MV-4-11 (cell line): ENCODE measurements at regions not wholly inside any gene's neighbourhood (a gene's known extent, or its start where the extent isn't known, plus 50 kb on each side); places are given as distances from the start of the nearest gene placed in this dataset.

Experiments
- DNase-seq: peaks from one replicate; lab custom pipeline; 2025; lab: John Stamatoyannopoulos, UW

DNA sequence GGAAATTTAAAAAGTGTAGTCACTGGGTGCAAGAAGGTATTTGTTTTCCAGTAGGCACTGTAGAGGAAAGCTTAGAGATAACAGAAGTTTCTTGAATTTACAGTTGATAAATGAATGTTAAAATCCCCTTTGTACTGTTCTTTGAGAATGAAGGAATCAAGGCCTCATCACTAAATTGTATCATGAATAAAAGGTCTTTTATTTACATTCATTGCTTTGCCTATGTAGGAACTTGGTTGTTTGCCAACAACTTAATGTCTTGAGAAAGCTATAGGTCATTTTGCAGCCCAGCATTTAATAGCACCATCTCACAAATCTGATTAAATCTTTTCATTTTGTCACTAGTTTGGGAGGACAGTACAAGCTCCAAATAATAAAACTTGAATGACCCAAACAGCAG, 213.9 kb upstream of the ITGA4 start:
- no peak for DNase-seq

DNA sequence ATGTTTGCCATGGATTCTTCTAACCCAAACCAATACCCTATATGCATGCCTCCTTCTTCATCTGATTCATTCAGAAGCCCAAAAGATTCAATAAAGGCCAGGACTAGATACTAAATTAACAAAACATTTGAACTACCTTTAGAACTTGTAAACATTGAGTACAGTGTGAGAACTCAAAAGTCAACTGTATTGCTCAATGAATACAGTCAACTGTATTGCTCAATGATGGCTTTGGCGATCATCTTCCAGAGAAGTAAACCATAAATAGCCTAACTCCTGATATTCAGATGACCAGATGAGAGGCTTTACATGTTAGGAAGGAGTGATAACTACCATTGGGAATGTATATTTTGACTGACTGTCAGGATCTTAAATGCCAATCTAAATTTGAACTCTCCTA, 206.5 kb upstream of the ITGA4 start:
- peak; percentile 57 for DNase-seq

DNA sequence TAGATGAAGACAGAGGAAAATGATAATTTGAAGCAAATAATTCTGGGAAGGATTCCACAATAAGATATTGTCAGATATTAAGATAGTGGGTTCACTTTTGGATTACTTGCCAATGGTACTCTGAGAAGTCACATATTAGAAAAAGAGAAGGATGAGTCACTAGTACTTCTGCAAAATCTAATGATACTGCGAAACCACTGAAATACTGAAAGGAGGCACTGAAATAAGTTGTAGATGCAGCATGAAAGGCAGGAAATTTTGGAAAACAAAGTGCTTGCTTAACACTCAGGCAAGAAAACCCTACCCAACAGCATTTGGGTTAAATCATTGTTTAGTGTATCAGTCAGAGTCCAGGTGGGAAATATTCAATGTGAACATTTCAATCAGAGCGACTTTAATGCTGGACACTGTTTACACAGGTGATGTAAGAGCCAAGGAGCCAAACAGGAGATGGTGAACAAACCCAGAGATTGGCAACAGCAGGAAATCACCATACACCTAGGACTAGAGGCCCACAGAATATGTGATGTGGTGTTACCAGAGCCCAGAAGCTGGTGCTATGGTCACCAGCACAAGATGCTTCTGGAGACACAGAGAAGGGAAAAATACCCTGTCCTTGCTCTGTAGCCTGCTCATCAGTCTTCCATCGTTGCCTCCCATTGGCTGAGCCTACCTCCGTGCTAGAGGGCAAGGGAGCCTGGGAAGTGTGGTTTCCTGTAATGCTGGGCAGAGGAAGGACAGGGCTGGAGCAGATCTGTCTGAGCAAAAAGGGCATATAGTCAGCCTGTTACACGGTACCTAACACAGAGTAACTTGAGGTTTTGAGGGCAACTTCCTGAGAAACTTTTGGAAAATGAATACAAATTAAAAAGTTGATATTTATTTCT, 204.7 kb upstream of the ITGA4 start:
- DNase-seq: peak; percentile 87

DNA sequence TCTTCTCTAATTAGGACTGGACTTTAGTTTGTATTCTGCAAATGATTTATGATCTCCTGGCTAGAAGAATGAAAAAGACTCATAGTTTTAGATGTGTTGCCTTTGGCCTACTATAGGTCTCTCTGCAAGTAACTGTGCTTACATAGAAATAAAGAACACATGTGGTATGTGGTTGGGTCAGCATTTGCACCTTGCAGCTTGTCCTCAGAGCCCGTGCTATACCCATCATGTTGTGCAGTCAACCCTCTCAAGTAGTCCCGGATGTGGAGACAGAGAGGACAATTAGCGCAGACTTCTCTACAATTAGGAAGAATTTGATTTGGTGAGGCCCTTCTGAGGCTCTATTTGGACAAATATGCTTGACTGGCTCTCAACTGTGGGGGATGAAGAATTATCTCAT, 203.7 kb upstream of the ITGA4 start:
- no peak for DNase-seq

DNA sequence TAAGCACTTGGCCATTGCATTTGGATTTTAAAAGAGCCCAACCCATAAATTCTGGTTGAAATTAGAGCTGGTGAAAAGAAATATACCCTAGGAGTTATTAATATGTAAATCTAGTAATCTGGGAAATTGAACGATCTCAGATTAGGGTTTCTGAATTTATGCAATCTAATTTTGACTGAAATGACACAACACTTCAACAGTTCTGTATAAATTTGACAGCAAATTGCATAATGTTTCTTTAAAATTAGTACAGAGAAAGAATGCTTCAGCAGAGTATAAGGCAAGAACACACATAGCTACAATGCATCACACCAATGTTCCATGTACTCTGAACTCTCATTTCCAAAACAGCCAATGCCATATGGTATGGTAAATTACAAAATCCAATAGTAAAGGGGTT, 201.5 kb upstream of the ITGA4 start:
- DNase-seq: peak; percentile 43

DNA sequence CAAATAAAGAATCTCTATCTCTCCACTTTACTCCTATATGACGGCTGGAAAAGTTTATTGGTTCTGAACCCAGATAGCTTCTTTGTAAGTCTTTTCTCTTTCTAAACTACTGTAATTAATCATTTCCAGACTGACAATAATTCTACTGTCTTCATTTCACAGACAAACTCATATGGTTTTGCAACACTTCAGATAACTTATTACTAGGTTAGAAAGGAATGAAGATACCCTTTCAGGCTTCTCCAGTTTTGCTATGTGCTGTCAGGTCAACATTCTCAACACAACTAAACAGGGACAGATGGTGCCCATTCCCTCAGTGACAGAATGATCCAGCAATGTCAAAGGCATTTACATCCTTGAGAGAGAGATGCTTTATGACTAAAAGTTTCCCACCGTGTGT, 198.5 kb upstream of the ITGA4 start:
- no peak for DNase-seq

DNA sequence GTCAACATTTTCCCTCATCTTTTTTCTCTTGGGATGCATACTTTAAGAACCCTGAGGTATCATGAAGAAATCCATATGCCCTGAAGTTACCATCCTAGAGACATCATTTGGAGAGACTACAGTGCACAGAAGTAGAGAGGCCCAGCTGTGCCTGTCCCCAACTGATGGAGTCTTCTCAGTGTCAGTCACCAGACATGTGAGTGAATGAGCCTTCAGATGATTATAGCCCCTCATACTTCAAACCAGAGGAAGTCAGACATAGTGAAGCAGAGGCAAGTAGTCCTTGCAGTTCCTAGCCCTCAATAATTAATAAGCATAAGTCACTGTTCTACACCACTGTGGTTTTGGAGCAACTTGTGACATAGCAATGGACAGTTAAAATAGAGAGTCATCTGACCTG, 194.4 kb upstream of the ITGA4 start:
- peak; percentile 0 for DNase-seq

DNA sequence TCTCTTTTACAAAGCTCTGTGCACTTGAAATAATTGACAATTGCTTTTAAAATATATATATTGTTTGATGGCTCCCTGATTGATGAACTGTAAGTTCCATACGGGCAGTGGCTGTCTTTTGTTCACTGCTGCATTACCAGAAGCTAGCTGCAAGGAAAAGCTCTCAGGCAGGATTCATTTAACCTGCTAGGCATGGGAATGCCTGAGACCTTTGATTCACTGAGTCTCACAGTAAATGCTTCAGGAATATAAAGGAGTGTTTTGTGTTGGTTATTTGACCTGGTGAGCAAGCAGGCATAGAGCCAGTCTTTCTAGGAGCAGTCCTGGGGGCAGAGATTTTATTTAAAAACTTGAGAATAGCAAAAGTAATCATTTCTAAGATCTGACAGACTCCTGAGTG, 193.2 kb upstream of the ITGA4 start:
- no peak for DNase-seq

DNA sequence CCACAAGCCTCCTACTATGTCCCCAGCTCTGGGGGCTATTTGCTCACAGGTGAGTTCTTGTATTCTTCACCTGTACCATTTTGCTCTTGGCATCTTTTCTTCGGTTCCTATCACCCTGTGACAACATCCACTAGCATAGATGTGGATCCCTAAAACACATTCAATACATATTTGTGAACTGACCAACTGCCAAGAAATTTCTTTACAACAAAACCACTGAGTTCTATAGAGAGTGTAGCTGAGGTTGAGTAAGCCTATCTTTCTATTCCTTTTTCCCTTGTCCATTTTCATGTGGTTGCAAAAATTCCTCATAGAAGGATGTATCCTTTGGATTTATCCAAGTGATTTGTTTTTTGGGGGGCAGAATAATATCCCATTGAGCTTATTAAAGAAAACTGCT, 192.7 kb upstream of the ITGA4 start:
- no peak for DNase-seq

DNA sequence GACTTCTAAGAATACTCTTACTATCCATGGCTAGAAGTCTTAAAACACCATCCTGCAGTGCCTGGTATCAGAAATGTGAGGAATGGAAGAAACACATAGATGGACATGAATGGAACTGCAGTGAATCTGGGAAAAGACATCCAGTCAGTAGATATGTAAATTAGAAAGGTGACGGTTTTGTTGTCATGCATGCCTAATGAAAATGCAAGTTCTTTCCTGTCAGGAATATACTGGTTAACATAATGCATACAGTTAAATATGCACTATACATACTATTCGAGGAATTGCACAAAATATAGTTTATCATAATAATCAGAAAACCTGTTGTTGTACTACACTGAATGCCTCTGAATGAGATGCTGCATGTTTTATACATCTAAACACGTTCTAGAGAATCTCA, 190.6 kb upstream of the ITGA4 start:
- DNase-seq: no peak

DNA sequence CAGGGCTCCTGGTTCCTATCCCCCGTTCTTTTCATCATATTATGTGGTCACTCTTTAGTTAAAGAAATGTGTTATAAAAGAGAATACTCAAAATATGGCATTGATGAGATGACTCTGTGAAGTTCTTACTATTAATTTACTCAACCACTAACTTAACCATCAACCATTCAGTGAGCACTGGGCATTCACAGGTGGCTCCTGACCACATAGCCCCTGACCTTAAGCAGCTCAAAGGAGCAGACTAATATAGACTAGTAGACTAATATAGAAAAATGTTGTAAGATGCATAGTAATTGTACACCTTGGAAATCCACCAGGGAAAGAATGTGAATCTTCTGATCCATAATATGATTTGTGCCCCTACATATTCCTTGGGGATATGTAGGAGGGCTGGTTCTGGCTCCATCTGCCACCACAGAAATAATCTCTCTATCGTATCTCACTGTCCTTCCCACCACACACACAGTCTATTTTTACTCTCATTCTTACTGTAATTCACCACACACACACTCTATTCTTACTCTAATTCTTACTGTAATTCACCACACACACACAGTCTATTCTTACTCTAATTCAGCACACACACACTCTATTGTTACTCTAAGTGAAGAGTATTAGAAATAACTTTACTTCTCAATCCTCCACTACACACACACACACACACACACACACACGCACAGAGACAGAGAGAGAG, 188.9 kb upstream of the ITGA4 start:
- DNase-seq: peak; percentile 1

DNA sequence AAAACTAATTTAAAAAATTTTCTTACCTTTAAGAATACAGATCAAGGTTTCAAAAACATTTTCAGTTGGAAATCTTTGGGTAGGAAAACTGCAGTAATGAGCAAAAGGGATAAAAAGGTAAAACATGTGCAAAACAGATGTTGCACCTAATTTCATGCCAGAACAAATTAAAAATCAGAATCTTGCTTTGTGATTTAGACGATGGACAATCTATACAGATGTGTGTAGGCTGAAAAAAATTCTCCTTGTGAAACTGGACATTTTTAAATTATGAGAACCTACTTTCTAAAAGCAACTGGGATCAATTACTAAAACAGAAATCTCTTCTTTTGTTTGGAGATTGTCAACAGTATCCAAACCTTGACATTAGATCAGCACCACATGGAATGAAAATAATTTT, 183.2 kb upstream of the ITGA4 start:
- DNase-seq: no peak

DNA sequence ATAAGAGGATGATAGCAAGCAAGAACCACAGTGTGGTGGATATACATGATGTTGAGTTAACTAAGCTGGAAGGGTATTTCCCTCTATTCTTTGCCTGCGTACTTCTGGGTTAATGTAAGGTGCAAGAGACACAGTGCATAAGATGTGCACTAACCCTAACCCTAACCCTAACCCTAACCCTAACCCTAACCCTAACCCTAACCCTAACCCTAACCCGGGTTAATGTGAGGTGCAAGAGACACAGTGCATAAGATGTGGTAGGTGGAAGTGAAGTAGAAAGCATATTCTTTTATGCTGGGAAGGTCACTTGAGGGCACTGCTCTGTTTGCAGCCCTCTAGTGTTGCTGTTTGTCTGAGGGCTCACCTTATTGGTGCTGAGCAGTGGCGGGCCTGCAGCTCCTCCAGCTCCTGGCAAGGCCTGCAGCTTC, 181.5 kb upstream of the ITGA4 start:
- no peak for DNase-seq

DNA sequence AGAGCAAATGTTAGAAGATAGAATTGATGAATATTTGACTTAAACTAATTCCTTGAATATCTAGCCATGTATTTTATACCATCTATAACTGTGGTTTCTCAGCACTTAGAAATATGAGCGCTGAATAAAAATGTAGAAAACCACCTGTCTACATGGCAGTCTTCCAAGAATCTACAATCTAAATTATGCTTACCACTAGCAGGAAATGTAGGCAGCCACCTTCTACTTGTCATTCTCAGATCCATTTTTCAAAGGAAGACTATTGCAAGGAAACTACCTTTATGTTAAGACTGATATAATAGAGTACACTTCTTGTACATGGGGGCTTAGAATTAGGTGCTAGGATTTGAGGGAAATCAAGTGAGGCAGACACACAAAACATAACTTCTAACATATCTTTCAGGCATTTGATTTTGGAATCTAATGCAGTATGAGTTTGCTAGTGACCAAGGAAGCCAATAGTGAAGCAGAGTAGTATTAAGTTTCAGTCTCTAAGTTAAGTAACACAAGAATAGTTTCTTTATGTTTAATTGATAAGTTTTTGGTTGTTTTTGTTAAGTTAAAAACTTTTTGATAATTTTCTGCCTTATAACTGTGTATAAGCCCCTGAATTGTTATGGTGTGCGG, 175.9 kb upstream of the ITGA4 start:
- no peak for DNase-seq

DNA sequence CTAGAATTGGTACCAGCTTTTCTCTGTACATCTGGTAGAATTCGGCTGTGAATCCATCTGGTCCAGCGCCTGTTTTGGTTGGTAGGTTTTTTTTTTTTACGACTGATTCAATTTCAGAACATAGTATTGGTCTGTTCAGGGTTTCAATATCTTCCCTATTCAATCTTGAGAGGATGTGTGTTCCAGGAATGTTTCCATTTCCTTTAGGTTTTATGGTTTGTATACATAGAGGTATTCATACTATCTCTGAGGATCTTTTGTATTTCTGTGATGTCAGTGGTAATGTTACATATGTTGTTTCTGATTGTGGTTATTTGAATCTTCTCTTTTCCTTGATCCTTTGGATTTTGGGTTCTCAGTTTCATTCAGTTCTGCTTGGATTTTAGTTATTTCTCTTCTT, 172.1 kb upstream of the ITGA4 start:
- DNase-seq: no peak

DNA sequence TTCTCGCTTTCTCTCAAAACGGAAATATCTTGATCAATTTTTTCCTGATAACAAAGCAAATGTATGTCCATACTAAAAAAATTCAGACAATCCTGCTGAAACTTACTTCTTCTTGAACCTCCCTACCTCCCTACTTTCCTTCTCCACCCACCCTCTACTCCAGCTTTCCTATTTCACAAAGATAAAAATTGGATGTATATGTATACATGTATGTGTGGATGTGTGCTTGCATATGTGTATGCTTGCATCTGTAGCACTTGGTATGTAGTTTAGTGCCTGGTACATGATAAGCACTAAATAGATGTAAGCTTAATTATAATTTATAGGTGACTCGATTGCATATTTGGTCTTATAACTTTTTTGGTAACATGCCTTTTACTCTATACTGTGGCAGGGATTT, 167.5 kb upstream of the ITGA4 start:
- DNase-seq: no peak

DNA sequence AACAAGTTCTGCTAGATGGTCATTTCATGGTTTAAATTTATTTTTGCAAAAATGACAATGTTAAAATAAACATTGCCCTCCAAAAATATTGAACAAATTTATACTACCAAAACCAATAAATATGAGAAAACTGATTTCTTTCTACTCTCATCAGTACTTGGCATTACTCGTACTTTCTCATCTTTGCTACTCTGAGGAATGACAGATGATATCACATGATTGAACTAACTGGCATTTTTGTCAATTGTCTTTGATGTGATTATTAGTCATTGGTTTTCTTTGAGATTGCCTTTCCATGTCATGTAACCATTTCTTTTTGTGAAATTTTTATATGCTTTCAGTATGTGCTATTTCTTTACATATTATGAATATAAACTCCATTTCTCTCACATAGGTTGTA, 167.0 kb upstream of the ITGA4 start:
- DNase-seq: no peak

DNA sequence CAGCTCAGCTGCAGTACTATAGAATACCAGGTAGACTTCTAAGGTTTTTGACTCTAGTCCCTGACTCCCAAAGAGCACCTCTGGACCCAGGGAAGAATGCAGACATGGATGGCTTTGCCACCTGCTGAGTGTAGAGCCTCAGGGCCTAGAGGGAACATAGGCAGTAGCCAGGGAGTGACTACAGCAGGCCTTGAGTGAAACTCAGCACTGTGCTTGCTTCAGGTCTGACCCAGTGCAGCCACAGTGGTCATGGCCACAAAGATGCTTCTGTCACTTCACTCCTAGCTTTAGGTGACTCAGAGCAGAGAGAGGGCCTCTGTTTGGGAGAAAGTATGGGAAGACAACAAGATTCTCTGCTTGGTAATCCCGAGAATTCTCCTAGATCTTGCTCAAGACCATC, 162.2 kb upstream of the ITGA4 start:
- no peak for DNase-seq

DNA sequence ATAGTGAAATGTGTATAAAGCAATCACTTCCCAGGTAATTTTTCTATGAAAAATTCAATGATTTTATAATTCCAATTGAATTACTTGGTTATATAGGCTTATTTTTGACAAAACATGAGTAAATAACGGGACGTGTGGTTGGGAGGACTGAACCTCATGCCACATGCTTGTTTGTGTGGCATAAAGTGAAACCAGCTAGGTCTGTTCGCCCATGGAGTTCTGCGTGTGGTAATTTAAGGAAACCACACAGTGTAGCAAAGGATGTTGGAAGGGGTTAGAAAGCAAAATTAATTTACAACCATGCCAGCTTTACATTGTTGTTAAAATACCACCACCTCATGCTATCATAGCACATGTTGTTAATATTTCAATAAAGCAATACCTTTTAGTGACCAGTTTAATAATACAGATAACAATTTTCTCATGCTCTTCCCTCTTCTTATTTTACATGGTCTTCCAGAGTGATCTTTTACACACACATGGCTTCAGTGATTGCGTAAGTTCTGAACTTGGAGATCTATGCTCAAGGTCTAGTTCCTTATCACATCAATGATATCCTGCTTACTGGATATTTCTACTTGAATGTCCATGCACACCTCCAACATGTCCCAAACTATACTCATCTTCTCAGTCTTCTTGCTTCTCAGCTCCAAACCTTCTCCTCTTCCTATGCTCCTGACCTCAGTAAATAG, 156.4 kb upstream of the ITGA4 start:
- DNase-seq: peak; percentile 93

DNA sequence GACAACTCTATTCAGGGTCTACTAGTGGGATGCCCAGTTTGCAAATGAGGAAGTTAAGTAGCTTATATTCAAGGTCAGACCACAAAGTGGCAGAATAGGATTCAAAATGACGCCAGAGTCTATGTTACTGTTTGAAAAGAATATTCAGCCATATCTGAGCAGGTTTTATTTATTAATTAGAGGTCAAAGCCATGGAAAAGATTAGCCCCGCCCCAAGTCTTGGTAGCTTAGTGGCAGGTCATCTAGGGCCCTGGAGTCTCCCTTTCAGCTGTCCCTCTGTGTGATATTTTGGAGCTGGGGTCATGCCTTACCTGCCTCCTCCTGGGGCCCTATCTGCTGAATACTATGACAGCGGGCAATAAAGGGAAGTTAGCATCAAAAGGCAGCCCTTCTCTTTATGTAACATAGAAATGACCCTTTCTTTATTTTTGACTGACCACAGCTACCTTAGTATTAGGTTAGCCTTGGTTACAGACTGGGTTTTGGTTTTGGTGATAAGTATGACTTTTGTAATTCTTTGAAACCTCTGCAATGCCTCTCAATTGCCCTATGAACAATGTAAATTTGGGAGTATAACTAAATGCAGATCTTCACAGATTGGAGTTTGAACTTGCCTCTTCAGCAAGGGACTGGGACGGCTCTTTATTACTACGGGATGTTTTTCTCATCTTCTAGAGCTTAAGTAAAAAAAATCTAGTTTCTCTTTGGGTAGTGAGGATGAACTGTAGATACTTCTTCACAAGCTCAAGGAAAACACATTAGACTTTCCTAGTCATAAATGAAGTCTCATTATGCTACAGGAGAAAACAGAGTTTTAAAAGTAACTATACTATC, 153.0 kb upstream of the ITGA4 start:
- DNase-seq: peak; percentile 88

DNA sequence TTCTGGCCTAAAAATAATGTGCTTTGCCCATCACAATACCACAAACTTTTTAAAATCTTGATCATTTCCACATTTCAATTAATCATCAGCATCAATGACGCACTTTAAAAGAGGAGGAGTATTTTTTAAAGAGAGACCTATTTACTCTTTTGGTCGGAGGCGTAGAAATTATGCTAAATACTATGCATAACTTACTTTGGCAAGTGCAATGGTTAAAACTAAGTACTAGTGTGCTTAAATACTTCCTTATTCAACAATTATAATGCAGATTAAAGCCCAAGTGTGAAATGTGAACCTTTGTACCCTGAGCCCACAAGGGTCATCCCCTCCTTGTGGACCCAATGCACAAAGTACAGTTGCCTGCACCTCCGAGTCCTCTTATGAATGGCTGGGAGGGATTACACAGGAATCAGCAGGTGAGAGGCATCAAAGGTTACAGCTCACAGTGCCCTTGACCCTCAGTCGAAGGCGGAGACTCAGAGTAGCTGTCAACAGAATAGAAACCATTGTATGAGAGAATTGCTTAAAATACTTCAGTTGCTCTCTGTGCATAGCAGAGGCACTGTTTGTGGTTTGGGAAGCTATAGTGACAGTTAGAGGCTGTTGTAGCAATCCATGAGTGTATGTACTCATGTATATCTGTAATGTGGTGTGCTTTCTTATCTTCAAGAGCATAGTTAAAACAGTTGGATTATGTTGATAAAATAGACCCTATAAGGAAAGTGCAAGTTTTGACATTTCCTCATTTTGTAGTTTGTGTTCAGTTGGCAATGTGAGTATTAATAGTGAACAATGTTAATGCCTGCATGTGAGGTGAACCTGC, 151.7 kb upstream of the ITGA4 start:
- DNase-seq: peak; percentile 99
